ENCODE measurements at regions not wholly inside any gene's neighbourhood (a gene's known extent, or its start where the extent isn't known, plus 50 kb on each side); places are given as distances from the start of the nearest gene placed in this dataset.
A peak's percentile ranks its signal among the peaks of the same experiment; 100 is the strongest.

DNA sequence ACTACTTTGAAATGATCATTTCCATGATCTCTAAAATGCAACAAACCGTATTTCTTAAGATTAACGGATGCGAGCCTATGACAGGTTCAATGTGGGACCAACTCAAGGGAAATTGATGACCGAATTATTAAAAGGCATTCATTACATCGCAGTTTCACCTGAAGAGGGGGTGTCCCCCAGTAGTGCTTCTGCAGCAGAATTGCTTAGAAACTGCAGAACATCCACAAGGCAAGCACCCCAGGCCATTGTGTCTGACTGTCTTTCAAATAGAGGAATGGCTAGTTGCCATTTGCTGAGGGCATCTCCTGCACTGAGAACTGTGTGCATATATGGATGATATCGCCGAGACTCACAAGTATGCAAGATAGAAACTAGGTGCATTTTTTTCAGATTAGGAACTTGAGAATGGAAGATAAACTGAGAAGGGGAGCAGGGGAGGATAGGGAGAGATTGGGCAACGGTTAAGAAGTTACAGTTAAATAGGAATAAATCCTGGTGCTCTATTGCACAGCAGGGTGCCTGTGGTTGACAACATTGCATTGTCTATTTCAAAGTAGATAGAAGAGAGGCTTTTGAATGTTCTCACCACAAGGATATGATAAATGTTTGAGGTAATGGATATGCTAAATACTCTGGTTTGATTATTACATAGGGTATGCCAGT is 234.3 kb upstream of the PLEKHG7 start:
- no peaks in the 10 kb centered on the region for H3K9me3 ChIP-seq (ENCODE audit: control insufficient read depth in 2 of 2, insufficient read depth in 1 of 2, low read depth in 1 of 2, low read length in 1 of 2)
- H3K36me3 ChIP-seq (ENCODE audit: control insufficient read depth in 2 of 2, insufficient read depth in 2 of 2, low read length in 1 of 2), result no peaks in the 10 kb centered on the region
- H3K27ac ChIP-seq (ENCODE audit: low read depth in 2 of 2, low read length in 1 of 2), result no peak overlapping the region
- no peaks in the 10 kb centered on the region for H3K4me1 ChIP-seq (ENCODE audit: control insufficient read depth in 2 of 2, insufficient read depth in 2 of 2, low read length in 1 of 2)
- H3K27me3 ChIP-seq (ENCODE audit: control insufficient read depth in 1 of 2, insufficient read depth in 2 of 2, low read length in 2 of 2), result no peaks in the 10 kb centered on the region
- no peak overlapping the region for H3K4me3 ChIP-seq (ENCODE audit: low read depth in 1 of 2, low read length in 2 of 2)
- WGBS, 2 donors, result 95 to 96% methylated on average over 8 of the region's 8 CpGs

- no peak overlapping the region for H3K27ac ChIP-seq (ENCODE audit: low read depth in 2 of 2, low read length in 1 of 2)
- no peaks in the 10 kb centered on the region for H3K9me3 ChIP-seq (ENCODE audit: control insufficient read depth in 2 of 2, insufficient read depth in 1 of 2, low read depth in 1 of 2, low read length in 1 of 2)
- no peaks in the 10 kb centered on the region for H3K27me3 ChIP-seq (ENCODE audit: control insufficient read depth in 1 of 2, insufficient read depth in 2 of 2, low read length in 2 of 2)
- 35 to 45% methylated on average over 1 of the region's 1 CpG for WGBS, 2 donors
- no peak overlapping the region for H3K4me3 ChIP-seq (ENCODE audit: low read depth in 1 of 2, low read length in 2 of 2)
- H3K4me1 ChIP-seq (ENCODE audit: control insufficient read depth in 2 of 2, insufficient read depth in 2 of 2, low read length in 1 of 2), result no peaks in the 10 kb centered on the region
- H3K36me3 ChIP-seq (ENCODE audit: control insufficient read depth in 2 of 2, insufficient read depth in 2 of 2, low read length in 1 of 2), result no peaks in the 10 kb centered on the region
Observed at GRCh38 chr12:92467886-92468285, 234.9 kb upstream of the PLEKHG7 start.

DNA sequence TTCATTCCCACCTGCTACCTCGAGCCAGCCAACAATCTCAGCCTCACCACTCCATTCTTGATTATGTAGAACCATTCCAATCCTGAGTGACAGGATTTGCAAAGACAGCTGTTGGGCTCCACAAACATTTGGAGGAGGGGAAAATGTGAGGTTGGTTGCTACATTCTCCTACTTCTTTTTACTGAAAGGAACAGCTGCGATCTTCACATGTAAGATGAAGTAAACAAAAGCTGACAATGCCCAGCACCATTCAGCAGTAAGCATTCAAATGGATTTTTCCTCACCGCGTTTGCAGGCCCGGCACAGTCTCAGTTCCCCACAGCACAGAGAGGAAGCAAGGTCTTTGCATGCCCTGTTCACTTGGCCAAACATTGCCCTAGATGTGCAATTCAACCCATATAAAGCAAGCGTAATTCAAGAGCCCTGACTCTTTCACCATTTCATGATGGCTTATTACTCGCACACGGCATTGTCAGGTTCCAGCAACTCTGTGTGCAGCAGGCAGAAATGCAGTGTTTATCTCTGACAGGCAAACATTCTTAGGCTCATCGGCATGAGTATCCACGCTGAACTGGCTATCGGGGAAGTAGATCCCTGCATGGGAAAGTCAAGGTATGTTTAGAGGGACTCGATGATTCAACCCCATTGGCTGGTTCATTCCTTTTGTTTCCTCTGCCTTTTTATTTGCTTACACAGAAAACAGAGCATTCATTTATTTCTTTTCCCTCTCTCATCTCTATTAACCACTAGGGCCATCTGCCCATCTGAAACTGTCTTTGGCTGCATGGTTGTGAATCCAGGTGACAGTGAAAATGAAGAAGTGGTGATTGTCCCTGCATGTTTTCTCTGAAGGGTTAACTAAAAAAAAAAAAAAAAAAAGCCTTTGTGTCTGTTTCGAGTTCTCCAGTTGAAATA is 236.1 kb upstream of the PLEKHG7 start:
- no peaks in the 10 kb centered on the region for H3K4me1 ChIP-seq (ENCODE audit: control insufficient read depth in 2 of 2, insufficient read depth in 2 of 2, low read length in 1 of 2)
- no peak overlapping the region for H3K4me3 ChIP-seq (ENCODE audit: low read depth in 1 of 2, low read length in 2 of 2)
- H3K27me3 ChIP-seq (ENCODE audit: control insufficient read depth in 1 of 2, insufficient read depth in 2 of 2, low read length in 2 of 2), result no peaks in the 10 kb centered on the region
- no peaks in the 10 kb centered on the region for H3K36me3 ChIP-seq (ENCODE audit: control insufficient read depth in 2 of 2, insufficient read depth in 2 of 2, low read length in 1 of 2)
- H3K9me3 ChIP-seq (ENCODE audit: control insufficient read depth in 2 of 2, insufficient read depth in 1 of 2, low read depth in 1 of 2, low read length in 1 of 2), result no peaks in the 10 kb centered on the region
- 59 to 70% methylated on average over 13 of the region's 13 CpGs for WGBS, 2 donors
- H3K27ac ChIP-seq (ENCODE audit: low read depth in 2 of 2, low read length in 1 of 2), result no peak overlapping the region

GRCh38 chr12:92465786-92466295 is 236.9 kb upstream of the PLEKHG7 start:
- H3K4me3 ChIP-seq (ENCODE audit: low read depth in 1 of 2, low read length in 2 of 2), result no peak overlapping the region
- no peaks in the 10 kb centered on the region for H3K4me1 ChIP-seq (ENCODE audit: control insufficient read depth in 2 of 2, insufficient read depth in 2 of 2, low read length in 1 of 2)
- 97% methylated on average over 9 of the region's 9 CpGs for WGBS, 2 donors
- no peak overlapping the region for H3K27ac ChIP-seq (ENCODE audit: low read depth in 2 of 2, low read length in 1 of 2)
- no peaks in the 10 kb centered on the region for H3K9me3 ChIP-seq (ENCODE audit: control insufficient read depth in 2 of 2, insufficient read depth in 1 of 2, low read depth in 1 of 2, low read length in 1 of 2)
- no peaks in the 10 kb centered on the region for H3K36me3 ChIP-seq (ENCODE audit: control insufficient read depth in 2 of 2, insufficient read depth in 2 of 2, low read length in 1 of 2)
- H3K27me3 ChIP-seq (ENCODE audit: control insufficient read depth in 1 of 2, insufficient read depth in 2 of 2, low read length in 2 of 2), result no peaks in the 10 kb centered on the region

GRCh38 chr12:92464911-92465310 is 237.9 kb upstream of the PLEKHG7 start:
- no peaks in the 10 kb centered on the region for H3K9me3 ChIP-seq (ENCODE audit: control insufficient read depth in 2 of 2, insufficient read depth in 1 of 2, low read depth in 1 of 2, low read length in 1 of 2)
- H3K4me1 ChIP-seq (ENCODE audit: control insufficient read depth in 2 of 2, insufficient read depth in 2 of 2, low read length in 1 of 2), result no peaks in the 10 kb centered on the region
- H3K36me3 ChIP-seq (ENCODE audit: control insufficient read depth in 2 of 2, insufficient read depth in 2 of 2, low read length in 1 of 2), result no peaks in the 10 kb centered on the region
- H3K27me3 ChIP-seq (ENCODE audit: control insufficient read depth in 1 of 2, insufficient read depth in 2 of 2, low read length in 2 of 2), result no peaks in the 10 kb centered on the region
- no peak overlapping the region for H3K27ac ChIP-seq (ENCODE audit: low read depth in 2 of 2, low read length in 1 of 2)
- no peak overlapping the region for H3K4me3 ChIP-seq (ENCODE audit: low read depth in 1 of 2, low read length in 2 of 2)
- WGBS, 2 donors, result 53 to 63% methylated on average over 3 of the region's 3 CpGs

- H3K4me3 ChIP-seq (ENCODE audit: low read depth in 1 of 2, low read length in 2 of 2), result no peak overlapping the region
- no peaks in the 10 kb centered on the region for H3K36me3 ChIP-seq (ENCODE audit: control insufficient read depth in 2 of 2, insufficient read depth in 2 of 2, low read length in 1 of 2)
- 94 to 95% methylated on average over 2 of the region's 2 CpGs for whole genome bisulfite sequencing, 2 donors
- no peaks in the 10 kb centered on the region for H3K4me1 ChIP-seq (ENCODE audit: control insufficient read depth in 2 of 2, insufficient read depth in 2 of 2, low read length in 1 of 2)
- H3K27me3 ChIP-seq (ENCODE audit: control insufficient read depth in 1 of 2, insufficient read depth in 2 of 2, low read length in 2 of 2), result no peaks in the 10 kb centered on the region
- H3K9me3 ChIP-seq (ENCODE audit: control insufficient read depth in 2 of 2, insufficient read depth in 1 of 2, low read depth in 1 of 2, low read length in 1 of 2), result no peaks in the 10 kb centered on the region
- H3K27ac ChIP-seq (ENCODE audit: low read depth in 2 of 2, low read length in 1 of 2), result no peak overlapping the region
Observed at GRCh38 chr12:92463171-92463570, 239.6 kb upstream of the PLEKHG7 start.

DNA sequence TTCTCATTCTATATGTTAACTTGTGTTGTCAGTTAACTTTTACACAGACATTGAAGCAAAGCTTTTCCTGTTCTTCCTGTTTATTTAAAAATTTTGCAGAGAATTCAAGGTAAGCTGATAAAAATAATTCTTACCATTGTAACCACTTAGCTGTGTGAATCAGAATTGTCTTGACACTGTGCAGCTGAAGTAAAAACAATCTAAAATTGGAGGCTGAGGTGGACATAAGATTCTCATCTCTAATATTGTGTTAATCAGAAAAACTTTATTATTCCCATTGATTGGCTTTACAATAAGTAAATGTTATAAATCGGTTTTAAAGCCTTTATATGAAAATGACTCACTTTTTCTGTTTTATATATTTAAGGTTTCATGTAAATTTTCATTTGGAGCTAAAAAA is 240.3 kb upstream of the PLEKHG7 start:
- 71 to 84% methylated on average over 1 of the region's 1 CpG for WGBS, 2 donors
- no peaks in the 10 kb centered on the region for H3K27me3 ChIP-seq (ENCODE audit: control insufficient read depth in 1 of 2, insufficient read depth in 2 of 2, low read length in 2 of 2)
- no peaks in the 10 kb centered on the region for H3K9me3 ChIP-seq (ENCODE audit: control insufficient read depth in 2 of 2, insufficient read depth in 1 of 2, low read depth in 1 of 2, low read length in 1 of 2)
- H3K4me3 ChIP-seq (ENCODE audit: low read depth in 1 of 2, low read length in 2 of 2), result no peak overlapping the region
- no peak overlapping the region for H3K27ac ChIP-seq (ENCODE audit: low read depth in 2 of 2, low read length in 1 of 2)
- H3K4me1 ChIP-seq (ENCODE audit: control insufficient read depth in 2 of 2, insufficient read depth in 2 of 2, low read length in 1 of 2), result no peaks in the 10 kb centered on the region
- no peaks in the 10 kb centered on the region for H3K36me3 ChIP-seq (ENCODE audit: control insufficient read depth in 2 of 2, insufficient read depth in 2 of 2, low read length in 1 of 2)

DNA sequence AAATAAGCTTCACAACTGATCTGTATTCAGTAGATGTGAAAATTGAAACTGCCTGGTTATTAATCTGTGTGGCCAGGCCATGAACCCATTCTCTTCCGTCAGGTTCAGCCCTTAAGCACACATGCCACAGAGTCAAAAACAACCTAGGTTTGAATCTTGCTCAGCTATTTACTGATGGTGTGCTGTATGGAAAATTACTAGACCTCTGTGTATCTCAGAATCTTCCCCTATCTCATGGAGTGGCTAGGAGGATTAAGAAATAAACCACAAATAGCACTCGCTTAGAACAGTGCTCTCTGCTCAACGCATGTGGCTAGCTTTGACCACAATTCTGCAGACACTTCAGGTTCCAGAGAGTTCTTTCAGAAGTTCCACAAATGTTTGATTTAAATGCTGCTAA is 240.7 kb upstream of the PLEKHG7 start:
- Histone ChIP-seq H3K36me3 (ENCODE audit: control insufficient read depth in 2 of 2, insufficient read depth in 2 of 2, low read length in 1 of 2) (no peaks in the 10 kb centered on the region), H3K4me3 (ENCODE audit: low read depth in 1 of 2, low read length in 2 of 2) (no peak overlapping the region), H3K4me1 (ENCODE audit: control insufficient read depth in 2 of 2, insufficient read depth in 2 of 2, low read length in 1 of 2) (no peaks in the 10 kb centered on the region), H3K27ac (ENCODE audit: low read depth in 2 of 2, low read length in 1 of 2) (peak overlapping the region in 1 of 2 donors; percentile 1), H3K27me3 (ENCODE audit: control insufficient read depth in 1 of 2, insufficient read depth in 2 of 2, low read length in 2 of 2) (no peaks in the 10 kb centered on the region), H3K9me3 (ENCODE audit: control insufficient read depth in 2 of 2, insufficient read depth in 1 of 2, low read depth in 1 of 2, low read length in 1 of 2) (no peaks in the 10 kb centered on the region)
- 72 to 76% methylated on average over 3 of the region's 3 CpGs for WGBS, 2 donors

- no peaks in the 10 kb centered on the region for H3K27me3 ChIP-seq (ENCODE audit: control insufficient read depth in 1 of 2, insufficient read depth in 2 of 2, low read length in 2 of 2)
- no peak overlapping the region for H3K27ac ChIP-seq (ENCODE audit: low read depth in 2 of 2, low read length in 1 of 2)
- no peak overlapping the region for H3K4me3 ChIP-seq (ENCODE audit: low read depth in 1 of 2, low read length in 2 of 2)
- no peaks in the 10 kb centered on the region for H3K9me3 ChIP-seq (ENCODE audit: control insufficient read depth in 2 of 2, insufficient read depth in 1 of 2, low read depth in 1 of 2, low read length in 1 of 2)
- H3K36me3 ChIP-seq (ENCODE audit: control insufficient read depth in 2 of 2, insufficient read depth in 2 of 2, low read length in 1 of 2), result no peaks in the 10 kb centered on the region
- H3K4me1 ChIP-seq (ENCODE audit: control insufficient read depth in 2 of 2, insufficient read depth in 2 of 2, low read length in 1 of 2), result no peaks in the 10 kb centered on the region
Observed at GRCh38 chr12:92459850-92460249, 242.9 kb upstream of the PLEKHG7 start.
